Right ventricle myocardium inferior (tissue), 1 donor: ENCODE measurements at regions not wholly inside any gene's neighbourhood (a gene's known extent, or its start where the extent isn't known, plus 50 kb on each side); places are given as distances from the start of the nearest gene placed in this dataset.
"Not testable (repeated sequence)": the region's sequence is repeated elsewhere in the genome, so short reads cannot be mapped to it uniquely, and the experiment has no call there.

Experiments
- ATAC-seq: fragments of 200-7000 bp; cut with Tn5 transposase; one replicate; pipeline ENCODE4 v1.9.1; 2020; ENCODE audit warnings: mild to moderate bottlenecking, moderate library complexity
- DNase-seq: peaks from one replicate; pipeline ENCODE4 v3.0.0; 2021; ENCODE audit errors: missing footprints
- intact Hi-C: fragments of 100-400 bp; cut with DNase I; formaldehyde crosslinking; loops from one replicate; pipeline ENCODE4 v1.11.0; 2022
- donor health status: DM: no; HTN: yes; CAD: no; lungs with severe emphysema.

DNA sequence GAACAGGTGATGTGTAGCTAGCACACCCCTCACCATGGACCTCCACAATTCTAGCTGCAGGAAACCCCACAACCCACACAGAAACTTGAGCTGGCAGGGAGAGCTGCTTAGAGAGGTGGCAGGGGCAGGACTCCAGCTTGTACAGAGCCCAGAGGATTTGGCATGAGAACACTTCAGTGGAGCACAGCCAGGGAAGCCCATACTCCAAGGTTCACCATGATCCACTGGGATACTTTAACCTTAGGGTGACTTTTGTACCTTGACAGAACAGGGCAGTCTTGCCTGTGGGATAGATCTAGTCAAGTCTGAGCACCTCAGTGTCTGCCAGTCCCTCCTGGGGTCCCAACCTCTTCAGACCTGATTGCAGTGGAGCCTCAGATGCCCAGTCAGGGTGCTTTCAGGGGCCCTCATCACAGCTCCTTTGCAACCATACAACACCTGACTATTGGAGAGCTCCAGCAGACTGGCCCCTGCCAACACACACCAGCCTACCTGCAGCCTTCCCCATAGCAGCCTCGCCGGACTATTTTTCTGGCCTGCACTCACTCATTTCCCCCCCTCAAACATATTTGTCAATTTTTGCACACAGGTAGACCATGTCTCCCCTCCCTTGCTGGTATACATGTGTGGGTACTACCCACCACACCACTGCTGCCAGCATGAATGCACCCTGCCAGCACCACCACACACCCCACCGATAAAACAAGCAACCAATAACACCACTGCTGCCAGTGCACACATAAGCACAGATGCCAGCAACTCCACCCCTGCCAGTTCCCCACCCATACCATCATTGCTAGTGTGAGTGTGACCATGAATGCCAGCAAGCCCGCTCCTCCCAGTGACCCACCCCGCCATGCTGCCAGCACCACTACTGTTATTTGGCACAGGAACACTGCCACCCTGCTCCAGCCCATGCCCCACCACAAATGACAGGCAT, 56.0 kb upstream of the CDX4 start:
- intact Hi-C loops = no loop called here

GRCh38 chrX:73366696-73367095, 80.2 kb upstream of the CDX4 start:
- intact Hi-C loops = no loop called here
- no peak for DNase-seq
- no peak for ATAC-seq

More for the DNA sequence above, 56.0 kb upstream of the CDX4 start:
- no peak for DNase-seq
- no peak for ATAC-seq

GRCh38 chrX:73357294-73357693, 89.6 kb upstream of the CDX4 start:
- ATAC-seq, DNase-seq, intact Hi-C loops: not testable (repeated sequence)

DNA sequence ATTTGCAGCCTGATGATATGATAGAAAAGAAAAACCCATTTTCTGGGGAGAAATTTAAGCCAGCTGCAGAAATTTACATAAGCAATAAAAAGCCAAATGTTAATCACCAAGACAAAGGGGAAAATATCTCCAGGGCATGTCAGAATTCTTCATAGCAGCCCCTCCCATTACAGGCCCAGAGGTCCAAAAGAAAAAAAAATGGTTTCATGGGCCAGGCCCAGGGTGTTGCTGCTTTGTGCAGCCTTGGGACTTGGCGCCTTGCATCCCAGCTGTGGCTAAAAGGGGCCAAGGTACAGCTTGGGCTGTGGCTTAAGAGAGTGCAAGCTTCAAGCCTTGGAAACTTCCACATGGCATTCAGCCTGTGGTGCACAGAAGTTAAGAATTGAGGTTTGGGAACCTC, 97.9 kb upstream of the CDX4 start:
- intact Hi-C loops = no loop called here
- no peak for DNase-seq
- no peak for ATAC-seq

DNA sequence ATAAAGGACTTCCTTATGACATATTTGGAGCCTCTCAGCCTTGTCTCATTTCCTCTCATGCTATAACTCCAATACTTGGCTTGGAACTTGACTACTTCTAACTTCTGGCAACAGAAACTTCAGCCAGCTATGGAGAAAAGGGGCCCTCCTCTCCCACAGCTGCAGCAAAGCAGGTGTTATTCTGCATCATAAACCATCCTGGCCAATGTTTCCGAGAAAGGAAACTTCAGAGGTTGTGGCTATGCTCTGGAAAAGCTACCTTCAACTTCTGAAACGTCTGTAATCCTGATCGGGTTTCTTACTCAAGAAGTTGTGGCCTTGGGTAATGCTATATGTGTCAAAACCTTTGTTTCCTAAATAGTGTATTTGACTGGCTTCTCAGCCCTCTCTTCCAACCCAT, 109.5 kb upstream of the CDX4 start:
- no peak for DNase-seq
- no peak for ATAC-seq
- intact Hi-C loops = no loop called here

DNA sequence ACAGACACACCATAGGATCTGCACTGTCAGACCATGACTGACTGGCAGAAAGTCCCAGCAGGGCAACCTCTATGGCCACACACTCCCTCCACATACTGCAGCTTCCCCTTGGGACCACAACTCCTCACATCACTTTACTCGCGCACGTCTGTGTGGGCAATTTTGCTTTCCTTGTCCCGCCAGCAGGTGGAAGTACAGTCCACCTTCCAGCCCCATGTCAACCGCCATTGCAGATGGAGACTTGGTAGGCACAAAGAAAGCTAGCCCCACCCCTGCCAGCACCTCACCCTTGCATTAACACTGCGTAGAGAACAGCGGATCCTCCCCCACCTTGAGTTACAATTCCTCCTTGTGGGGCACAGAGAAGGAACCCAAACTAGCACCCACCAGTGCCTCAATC, 74.4 kb upstream of the NAP1L2 start:
- no peak for ATAC-seq
- intact Hi-C loops = no loop called here
- DNase-seq = no peak

- intact Hi-C loops = no loop called here
- DNase-seq = no peak
- ATAC-seq = no peak
Observed at GRCh38 chrX:73270753-73271152, 56.1 kb upstream of the NAP1L2 start.

GRCh38 chrX:73268463-73268862, 53.8 kb upstream of the NAP1L2 start:
- no peak for DNase-seq
- intact Hi-C loops = no loop called here
- no peak for ATAC-seq

- DNase-seq (no peak), ATAC-seq (no peak)
- intact Hi-C loops = no loop called here
Observed at GRCh38 chrX:73267979-73268378, 53.3 kb upstream of the NAP1L2 start.

DNA sequence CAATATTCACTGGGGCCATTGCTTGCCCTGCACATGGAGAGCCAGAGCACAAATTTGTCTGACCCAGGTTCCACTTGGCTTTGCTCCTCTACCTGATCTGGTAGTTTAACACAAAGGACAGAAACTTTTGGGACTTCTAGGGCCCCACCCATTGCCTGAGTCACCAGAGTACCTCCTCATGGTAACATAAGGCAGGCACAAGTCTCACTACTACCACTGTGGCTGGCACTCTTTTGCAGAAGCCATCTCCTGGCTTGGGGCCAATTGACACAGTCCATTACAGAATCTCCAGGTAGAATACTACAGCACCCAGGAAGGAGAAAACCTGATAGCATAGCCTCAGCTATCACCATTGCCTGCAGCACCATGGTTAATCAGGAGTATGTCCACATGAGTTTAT, 52.6 kb upstream of the NAP1L2 start:
- ATAC-seq (no peak), DNase-seq (no peak)
- intact Hi-C loops = no loop called here

- intact Hi-C loops = no loop called here
- DNase-seq (peak; percentile 28), ATAC-seq (no peak)
Observed at GRCh38 chrX:73266766-73267165, 52.1 kb upstream of the NAP1L2 start.
